ENCODE measurements at regions not wholly inside any gene's neighbourhood (a gene's known extent, or its start where the extent isn't known, plus 50 kb on each side); places are given as distances from the start of the nearest gene placed in this dataset.

GRCh38 chr12:115012861-115013235 is 328.9 kb upstream of the TBX3 start:
- no peak overlapping the region for H3K4me3 ChIP-seq (ENCODE audit: low read depth, low read length)
- no peak for DNase-seq (ENCODE audit: low read depth)
- TF ChIP-seq POLR2A (IDR thresholded peaks at IDR 0.05; ENCODE audit: extremely low read depth, insufficient read length), result no peak
- no peak for TF ChIP-seq MAX (IDR thresholded peaks at IDR 0.05; ENCODE audit: low read depth, low read length)
- TF ChIP-seq MYC (IDR thresholded peaks at IDR 0.05; ENCODE audit: low read depth, low read length), result no peak
- no peak for TF ChIP-seq CTCF (IDR thresholded peaks at IDR 0.05; ENCODE audit: low read depth, low read length)

- TF ChIP-seq CTCF (IDR thresholded peaks at IDR 0.05; ENCODE audit: low read depth, low read length), result no peak
- no peak for TF ChIP-seq POLR2A (IDR thresholded peaks at IDR 0.05; ENCODE audit: extremely low read depth, insufficient read length)
- no peak for TF ChIP-seq MAX (IDR thresholded peaks at IDR 0.05; ENCODE audit: low read depth, low read length)
- no peak for TF ChIP-seq MYC (IDR thresholded peaks at IDR 0.05; ENCODE audit: low read depth, low read length)
- no peak for DNase-seq (ENCODE audit: low read depth)
- H3K4me3 ChIP-seq (ENCODE audit: low read depth, low read length), result no peak overlapping the region
Observed at GRCh38 chr12:115011703-115012102, 327.7 kb upstream of the TBX3 start.

- no peak for TF ChIP-seq MAX (IDR thresholded peaks at IDR 0.05; ENCODE audit: low read depth, low read length)
- TF ChIP-seq CTCF (IDR thresholded peaks at IDR 0.05; ENCODE audit: low read depth, low read length), result no peak
- TF ChIP-seq MYC (IDR thresholded peaks at IDR 0.05; ENCODE audit: low read depth, low read length), result no peak
- TF ChIP-seq POLR2A (IDR thresholded peaks at IDR 0.05; ENCODE audit: extremely low read depth, insufficient read length), result no peak
- no peak overlapping the region for H3K4me3 ChIP-seq (ENCODE audit: low read depth, low read length)
- peak; percentile 37 for DNase-seq (ENCODE audit: low read depth)
Observed at GRCh38 chr12:115010324-115010995, 326.5 kb upstream of the TBX3 start.

- peak; percentile 8 for DNase-seq (ENCODE audit: low read depth)
- no peak for TF ChIP-seq MYC (IDR thresholded peaks at IDR 0.05; ENCODE audit: low read depth, low read length)
- TF ChIP-seq CTCF (IDR thresholded peaks at IDR 0.05; ENCODE audit: low read depth, low read length), result no peak
- no peak for TF ChIP-seq MAX (IDR thresholded peaks at IDR 0.05; ENCODE audit: low read depth, low read length)
- no peak for TF ChIP-seq POLR2A (IDR thresholded peaks at IDR 0.05; ENCODE audit: extremely low read depth, insufficient read length)
- H3K4me3 ChIP-seq (ENCODE audit: low read depth, low read length), result no peak overlapping the region
Observed at GRCh38 chr12:115008929-115009328, 325.0 kb upstream of the TBX3 start.

- TF ChIP-seq POLR2A (IDR thresholded peaks at IDR 0.05; ENCODE audit: extremely low read depth, insufficient read length), result no peak
- TF ChIP-seq CTCF (IDR thresholded peaks at IDR 0.05; ENCODE audit: low read depth, low read length), result no peak
- no peak for TF ChIP-seq MAX (IDR thresholded peaks at IDR 0.05; ENCODE audit: low read depth, low read length)
- TF ChIP-seq MYC (IDR thresholded peaks at IDR 0.05; ENCODE audit: low read depth, low read length), result no peak
- H3K4me3 ChIP-seq (ENCODE audit: low read depth, low read length), result no peak overlapping the region
- DNase-seq (ENCODE audit: low read depth), result no peak
Observed at GRCh38 chr12:115004470-115005146, 320.6 kb upstream of the TBX3 start.
